22Rv1 (cell line): ENCODE measurements at regions not wholly inside any gene's neighbourhood (a gene's known extent, or its start where the extent isn't known, plus 50 kb on each side); places are given as distances from the start of the nearest gene placed in this dataset.

ENCODE experiments used
- CTCF ChIP-seq: fragments of 450-650 bp; IDR thresholded peaks from 2 replicates; pipeline ENCODE4 v1.5.1; 2017; ENCODE audit warnings: mild to moderate bottlenecking
- ZFX ChIP-seq: fragments of 450-650 bp; IDR thresholded peaks from 2 replicates; pipeline ENCODE4 v1.6.1; 2017; ENCODE audit warnings: antibody characterized with exemption, borderline replicate concordance

- no peak for TF ChIP-seq CTCF
- no peak for TF ChIP-seq ZFX
These were observed 491.9 kb upstream of the TOM1L1 start for GRCh38 chr17:54408731-54409130.
